Mesenchymal stem cell (in vitro differentiated cells and primary cell): ENCODE measurements at regions not wholly inside any gene's neighbourhood (a gene's known extent, or its start where the extent isn't known, plus 50 kb on each side); places are given as distances from the start of the nearest gene placed in this dataset.

Experiments used
- DNase-seq: peaks from one replicate; pipeline ENCODE4 v3.0.0-alpha.2; 2013
- H2AFZ ChIP-seq: one replicate; pipeline ENCODE4 v1.6.1; 2013; ENCODE audit warnings: low read depth, mild to moderate bottlenecking, control low read depth, inconsistent platforms, low read length, moderate library complexity
- H2AK5ac ChIP-seq: 2 replicates; pipeline ENCODE4 v1.6.1; 2013; ENCODE audit warnings: low read length, moderate library complexity, mild to moderate bottlenecking, inconsistent platforms; ENCODE audit not compliant: severe bottlenecking
- H2BK120ac ChIP-seq: one replicate; pipeline ENCODE4 v1.6.1; 2013; ENCODE audit warnings: low read depth, mild to moderate bottlenecking, inconsistent platforms, low read length, moderate library complexity
- H2BK12ac ChIP-seq, 2 experiments: one replicate each; pipeline ENCODE4 v1.6.1; 2013; ENCODE audit warnings: inconsistent platforms in 2 of 2, low read length in 2 of 2, mild to moderate bottlenecking in 2 of 2, moderate library complexity in 2 of 2, control low read depth in 1 of 2
- H2BK15ac ChIP-seq: one replicate; pipeline ENCODE4 v1.6.1; 2013; ENCODE audit warnings: mild to moderate bottlenecking, low read depth, inconsistent platforms; ENCODE audit not compliant: poor library complexity, severe bottlenecking
- H2BK5ac ChIP-seq: 2 replicates; pipeline ENCODE4 v1.6.1; 2013; ENCODE audit warnings: low read depth, mild to moderate bottlenecking, low read length, control low read depth, inconsistent platforms; ENCODE audit not compliant: poor library complexity, severe bottlenecking
- H3K14ac ChIP-seq, 2 experiments: one replicate each; pipeline ENCODE4 v1.6.1; 2013; ENCODE audit warnings: inconsistent platforms in 2 of 2, low read length in 2 of 2, control low read depth in 1 of 2, mild to moderate bottlenecking in 1 of 2, moderate library complexity in 1 of 2
- H3K18ac ChIP-seq, 2 experiments: one replicate each; pipeline ENCODE4 v1.6.1; 2013; ENCODE audit warnings: inconsistent platforms in 2 of 2, low read length in 2 of 2, control low read depth in 1 of 2, low read depth in 1 of 2, mild to moderate bottlenecking in 1 of 2
- H3K23ac ChIP-seq, 2 experiments: one replicate each; pipeline ENCODE4 v1.6.1; 2013; ENCODE audit warnings: inconsistent platforms in 2 of 2, low read length in 2 of 2, mild to moderate bottlenecking in 2 of 2, moderate library complexity in 2 of 2, control low read depth in 1 of 2
- H3K27ac ChIP-seq: 2 replicates; pipeline ENCODE4 v1.5.1; 2013; ENCODE audit warnings: mild to moderate bottlenecking, moderate library complexity, low read length, control low read depth, inconsistent platforms; ENCODE audit not compliant: poor library complexity, severe bottlenecking
- H3K27me3 ChIP-seq, 2 experiments: 2 replicates each; pipeline versions ENCODE4 v1.6.1 to v1.7.0; 2013; ENCODE audit warnings: low read length in 2 of 2, mild to moderate bottlenecking in 2 of 2, moderate library complexity in 2 of 2, control low read depth in 1 of 2, inconsistent platforms in 1 of 2; ENCODE audit not compliant: control insufficient read depth in 1 of 2, insufficient read depth in 1 of 2
- H3K36me3 ChIP-seq, 2 experiments: 2 replicates each; pipeline versions ENCODE4 v1.6.1 to v1.7.0; 2013; ENCODE audit warnings: low read length in 2 of 2, control low read depth in 1 of 2, inconsistent platforms in 1 of 2, low read depth in 1 of 2, mild to moderate bottlenecking in 1 of 2; ENCODE audit not compliant: insufficient read depth in 2 of 2, control insufficient read depth in 1 of 2
- H3K4ac ChIP-seq, 2 experiments: one replicate each; pipeline ENCODE4 v1.6.1; 2013; ENCODE audit warnings: inconsistent platforms in 2 of 2, low read length in 2 of 2, mild to moderate bottlenecking in 2 of 2, moderate library complexity in 2 of 2, control low read depth in 1 of 2, low read depth in 1 of 2
- H3K4me1 ChIP-seq: 2 replicates; pipeline ENCODE4 v1.6.1; 2013; ENCODE audit warnings: low read depth, low read length, control low read depth; ENCODE audit not compliant: control insufficient read depth, insufficient read depth
- H3K4me2 ChIP-seq: 2 replicates; pipeline ENCODE4 v1.6.1; 2013; ENCODE audit warnings: low read length, mild to moderate bottlenecking, inconsistent platforms; ENCODE audit not compliant: poor library complexity, severe bottlenecking
- H3K4me3 ChIP-seq, 2 experiments: 2 replicates each; pipeline versions ENCODE4 v1.5.1 to v1.7.0; 2013; ENCODE audit warnings: low read length in 2 of 2, mild to moderate bottlenecking in 2 of 2, control low read depth in 1 of 2, low read depth in 1 of 2; ENCODE audit not compliant: insufficient read depth in 1 of 2
- H3K79me1 ChIP-seq: replicated peaks from 2 replicates; pipeline ENCODE4 v1.6.1; 2013; ENCODE audit warnings: mild to moderate bottlenecking, control low read depth, low read length, inconsistent platforms; ENCODE audit not compliant: poor library complexity, severe bottlenecking
- H3K9ac ChIP-seq: 2 replicates; pipeline ENCODE4 v1.7.0; 2013; ENCODE audit warnings: mild to moderate bottlenecking, low read length, moderate library complexity
- H3K9me3 ChIP-seq: 2 replicates; pipeline ENCODE4 v1.7.0; 2013; ENCODE audit warnings: mild to moderate bottlenecking, low read length; ENCODE audit not compliant: control insufficient read depth
- H4K8ac ChIP-seq: one replicate; pipeline ENCODE4 v1.6.1; 2013; ENCODE audit warnings: inconsistent platforms, mild to moderate bottlenecking, low read length, moderate library complexity
- H4K91ac ChIP-seq: one replicate; pipeline ENCODE4 v1.6.1; 2013; ENCODE audit warnings: mild to moderate bottlenecking, low read length, inconsistent platforms
- WGBS: methylation state at CpG from one replicate; pipeline ENCODE4 v1.1.7; 2013; ENCODE audit warnings: mixed read lengths; 5-methylcytosine and 5-hydroxymethylcytosine counted together

DNA sequence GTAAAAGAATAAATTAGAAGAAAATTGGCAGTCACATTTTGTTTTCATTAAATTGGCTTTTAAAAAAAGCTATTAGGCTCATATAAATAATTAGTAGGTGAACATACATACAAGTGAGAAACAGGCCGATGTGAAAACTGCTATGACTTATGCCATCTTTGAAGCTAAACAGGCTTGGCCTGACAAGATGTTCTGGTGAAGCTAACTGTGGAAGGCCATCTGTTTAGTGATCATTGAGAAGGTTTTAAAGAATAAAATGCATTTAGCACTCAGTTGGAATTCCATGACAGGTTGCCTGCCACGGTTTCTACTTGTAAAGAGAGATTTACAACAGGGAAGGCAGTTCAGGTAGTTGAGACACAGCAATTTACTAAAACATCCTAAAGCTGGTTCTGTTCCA, 264.0 kb upstream of the AGTR1 start:
- Histone ChIP-seq H3K4ac (no peak overlapping the region), H3K23ac (no peak overlapping the region), H4K8ac (no peak overlapping the region), H3K36me3 (no peaks in the 10 kb centered on the region), H2BK5ac (no peak overlapping the region), H2BK15ac (no peak overlapping the region), H2BK120ac (no peak overlapping the region), H3K9me3 (no peaks in the 10 kb centered on the region), H3K9ac (no peak overlapping the region), H2AFZ (no peak overlapping the region), H2AK5ac (no peak overlapping the region), H3K14ac (no peak overlapping the region), H3K4me1 (no peaks in the 10 kb centered on the region), H3K4me2 (no peak overlapping the region), H3K27me3 (no peaks in the 10 kb centered on the region), H3K27ac (no peak overlapping the region), H2BK12ac (no peak overlapping the region), H3K79me1 (no peaks in the 10 kb centered on the region), H4K91ac (no peak overlapping the region), H3K18ac (no peak overlapping the region), H3K4me3 (no peak overlapping the region)
- WGBS: 47% methylated on average over 2 of the region's 2 CpGs
- DNase-seq: no peak

GRCh38 chr3:148435534-148435933, 262.2 kb upstream of the AGTR1 start:
- DNase-seq: no peak
- Histone ChIP-seq H3K4ac (no peak overlapping the region), H3K9me3 (no peaks in the 10 kb centered on the region), H2BK12ac (no peak overlapping the region), H3K9ac (no peak overlapping the region), H3K18ac (no peak overlapping the region), H3K27me3 (no peaks in the 10 kb centered on the region), H4K91ac (no peak overlapping the region), H3K4me2 (no peak overlapping the region), H3K79me1 (no peaks in the 10 kb centered on the region), H3K36me3 (no peaks in the 10 kb centered on the region), H2AK5ac (no peak overlapping the region), H2BK120ac (no peak overlapping the region), H2AFZ (no peak overlapping the region), H2BK15ac (no peak overlapping the region), H3K23ac (no peak overlapping the region), H3K4me1 (no peaks in the 10 kb centered on the region), H3K27ac (no peak overlapping the region), H2BK5ac (no peak overlapping the region), H4K8ac (no peak overlapping the region), H3K14ac (no peak overlapping the region), H3K4me3 (no peak overlapping the region)

DNA sequence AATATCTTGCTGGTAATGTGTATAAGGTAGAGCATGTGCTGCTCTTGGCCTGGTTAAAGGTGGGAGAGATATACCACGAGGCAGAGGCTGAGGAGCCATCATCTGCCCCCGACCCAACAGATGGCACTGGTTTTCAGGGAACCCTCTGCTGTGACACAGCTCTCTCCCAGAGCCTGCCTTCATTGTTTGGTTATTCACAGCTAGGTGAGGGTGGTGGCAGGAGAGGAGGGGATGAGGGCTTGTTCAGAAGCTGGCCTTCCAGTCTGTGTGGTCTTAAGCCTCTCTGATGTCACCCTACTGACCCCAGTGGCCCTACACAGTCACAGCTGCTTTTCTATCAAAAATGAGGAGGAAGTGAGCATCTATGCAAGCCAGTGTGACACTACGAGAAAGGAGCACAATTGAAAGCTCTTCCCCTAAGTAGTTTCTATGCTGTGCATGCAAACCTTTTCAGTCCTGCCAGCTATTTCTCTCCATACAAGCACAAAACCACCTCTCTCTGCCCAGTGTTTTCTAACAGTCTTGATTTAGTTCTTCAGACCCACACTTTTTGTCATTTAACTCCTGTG, 258.4 kb upstream of the AGTR1 start:
- Histone ChIP-seq H3K27me3 (no peaks in the 10 kb centered on the region), H2BK15ac (no peak overlapping the region), H2BK12ac (no peak overlapping the region), H3K9me3 (no peaks in the 10 kb centered on the region), H3K36me3 (no peaks in the 10 kb centered on the region), H3K79me1 (no peaks in the 10 kb centered on the region), H2BK5ac (no peak overlapping the region), H3K23ac (no peak overlapping the region), H3K18ac (no peak overlapping the region), H4K8ac (no peak overlapping the region), H3K14ac (no peak overlapping the region), H3K27ac (no peak overlapping the region), H4K91ac (no peak overlapping the region), H3K4me3 (no peak overlapping the region), H3K4me1 (no peaks in the 10 kb centered on the region), H3K4me2 (no peak overlapping the region), H2AFZ (no peak overlapping the region), H2AK5ac (no peak overlapping the region), H2BK120ac (no peak overlapping the region), H3K4ac (no peak overlapping the region), H3K9ac (no peak overlapping the region)
- DNase-seq: no peak
- 79% methylated on average over 3 of the region's 3 CpGs for WGBS

DNA sequence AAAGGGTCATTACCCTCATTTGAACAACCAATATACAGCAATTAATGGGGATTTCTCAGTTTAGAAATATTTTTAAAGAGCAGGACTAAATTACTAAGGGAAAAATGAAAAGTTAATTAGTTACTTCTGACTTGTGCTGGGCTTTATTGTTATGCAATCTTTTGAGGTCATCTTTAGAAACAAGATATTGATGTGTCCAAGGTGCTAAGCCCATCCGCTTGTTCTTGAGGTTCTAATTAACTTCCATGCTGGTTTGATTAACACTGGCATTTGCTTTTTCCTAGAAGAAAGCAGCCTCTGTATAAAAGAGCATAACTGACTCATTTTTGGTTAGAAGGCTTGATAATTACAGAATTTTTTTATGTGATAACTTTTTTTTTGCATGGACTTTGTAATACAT, 256.5 kb upstream of the AGTR1 start:
- Histone ChIP-seq H2AFZ (no peak overlapping the region), H3K9ac (no peak overlapping the region), H4K91ac (no peak overlapping the region), H3K9me3 (no peaks in the 10 kb centered on the region), H2BK120ac (no peak overlapping the region), H2AK5ac (no peak overlapping the region), H4K8ac (no peak overlapping the region), H2BK15ac (no peak overlapping the region), H3K4me1 (no peaks in the 10 kb centered on the region), H3K27ac (no peak overlapping the region), H2BK5ac (no peak overlapping the region), H2BK12ac (no peak overlapping the region), H3K4ac (no peak overlapping the region), H3K36me3 (no peaks in the 10 kb centered on the region), H3K79me1 (no peaks in the 10 kb centered on the region), H3K4me3 (no peak overlapping the region), H3K23ac (no peak overlapping the region), H3K4me2 (no peak overlapping the region), H3K18ac (no peak overlapping the region), H3K14ac (no peak overlapping the region), H3K27me3 (no peaks in the 10 kb centered on the region)
- WGBS: 60% methylated on average over 1 of the region's 1 CpG
- no peak for DNase-seq
